HEK293 (cell line): ENCODE measurements at regions not wholly inside any gene's neighbourhood (a gene's known extent, or its start where the extent isn't known, plus 50 kb on each side); places are given as distances from the start of the nearest gene placed in this dataset.

Experiments used
- CTCF ChIA-PET: fragments of 350-600 bp; formaldehyde crosslinking; extraction: SDS; loops from one replicate; lab custom pipeline; 2021; ENCODE audit warnings: antibody characterized with exemption; lab: Yijun Ruan, JAX
- POLR2A ChIA-PET: fragments of 300-600 bp; formaldehyde crosslinking; extraction: SDS; loops from one replicate; lab custom pipeline; 2020; ENCODE audit warnings: antibody characterized with exemption, inconsistent platforms; lab: Yijun Ruan, JAX
- H3K27ac ChIP-seq: fragments of 200-500 bp; sonication (Bioruptor generic); 2 replicates; pipeline ENCODE4 v1.5.1; 2014; ENCODE audit warnings: low read depth, low read length, control low read depth, inconsistent platforms; ENCODE audit errors: extremely low read depth
- H3K36me3 ChIP-seq, 2 experiments: fragments of 200-500 bp in 1 of 2; sonication (Bioruptor generic) in 1 of 2; 1 replicate in 1 of 2; 2 replicates in 1 of 2; pipeline ENCODE4 v1.5.1; 2014 to 2017; ENCODE audit warnings: inconsistent platforms in 2 of 2, low read length in 2 of 2; ENCODE audit not compliant: control insufficient read depth in 2 of 2, insufficient read depth in 1 of 2
- H3K4me1 ChIP-seq: fragments of 200-500 bp; sonication (Bioruptor generic); 2 replicates; pipeline ENCODE4 v1.5.1; 2014; ENCODE audit warnings: mild to moderate bottlenecking, low read length, inconsistent platforms; ENCODE audit not compliant: control insufficient read depth, insufficient read depth
- H3K4me3 ChIP-seq: 2 replicates; pipeline ENCODE4 v1.5.1; 2011; ENCODE audit warnings: low read depth, mild to moderate bottlenecking, control low read depth, low read length, moderate library complexity
- H3K9me3 ChIP-seq: fragments of 200-500 bp; sonication (Bioruptor generic); 2 replicates; pipeline ENCODE4 v1.5.1; 2014; ENCODE audit warnings: low read depth, low read length, inconsistent platforms; ENCODE audit not compliant: control insufficient read depth, insufficient read depth
- BCL6B ChIP-seq: fragments of 450-650 bp; formaldehyde crosslinking; IDR thresholded peaks from 2 replicates; pipeline ENCODE4 v1.5.1; 2017; ENCODE audit warnings: missing biosample characterization, missing genetic modification characterization
- GLIS1 ChIP-seq: fragments of 450-650 bp; formaldehyde crosslinking; IDR thresholded peaks from 2 replicates; pipeline ENCODE4 v1.5.1; 2016; ENCODE audit warnings: missing biosample characterization, missing genetic modification characterization
- HOXC10 ChIP-seq: sonication (generic); formaldehyde crosslinking; IDR thresholded peaks from 2 replicates; pipeline ENCODE4 v1.8.1; 2023; ENCODE audit warnings: mild to moderate bottlenecking, missing genetic modification reagents
- IKZF3 ChIP-seq: fragments of 450-650 bp; IDR thresholded peaks from 2 replicates; pipeline ENCODE4 v1.5.0; 2018; ENCODE audit warnings: missing biosample characterization, mild to moderate bottlenecking, missing genetic modification characterization, moderate library complexity
- ZBTB1 ChIP-seq: fragments of 450-650 bp; formaldehyde crosslinking; IDR thresholded peaks from 2 replicates; pipeline ENCODE4 v1.5.1; 2016; ENCODE audit warnings: missing biosample characterization, missing genetic modification characterization
- ZFHX2 ChIP-seq: fragments of 450-650 bp; formaldehyde crosslinking; conservative IDR thresholded peaks from 2 replicates; pipeline ENCODE4 v1.5.1; 2016; ENCODE audit warnings: missing biosample characterization, missing genetic modification characterization
- ZNF155 ChIP-seq: fragments of 450-650 bp; formaldehyde crosslinking; IDR thresholded peaks from 2 replicates; pipeline ENCODE4 v1.5.1; 2016; ENCODE audit warnings: missing biosample characterization, missing genetic modification characterization
- ZNF202 ChIP-seq: fragments of 450-650 bp; formaldehyde crosslinking; IDR thresholded peaks from 2 replicates; pipeline ENCODE4 v1.5.1; 2016; ENCODE audit warnings: missing biosample characterization, missing genetic modification characterization, borderline replicate concordance
- ZNF211 ChIP-seq: fragments of 450-650 bp; formaldehyde crosslinking; IDR thresholded peaks from 2 replicates; pipeline ENCODE4 v1.5.1; 2016; ENCODE audit warnings: low read depth, missing biosample characterization, missing genetic modification characterization
- ZNF214 ChIP-seq: fragments of 450-650 bp; formaldehyde crosslinking; IDR thresholded peaks from 2 replicates; pipeline ENCODE4 v1.5.1; 2017; ENCODE audit warnings: missing biosample characterization, mild to moderate bottlenecking, missing genetic modification characterization, borderline replicate concordance
- ZNF221 ChIP-seq: fragments of 450-650 bp; formaldehyde crosslinking; IDR thresholded peaks from 2 replicates; pipeline ENCODE4 v1.5.1; 2017; ENCODE audit warnings: missing biosample characterization, missing genetic modification characterization, borderline replicate concordance
- ZNF239 ChIP-seq: fragments of 450-650 bp; formaldehyde crosslinking; IDR thresholded peaks from 2 replicates; pipeline ENCODE4 v1.5.1; 2016; ENCODE audit warnings: missing biosample characterization, missing genetic modification characterization
- ZNF274 ChIP-seq, 2 experiments: fragments of 200-500 bp in 1 of 2; fragments of 450-650 bp in 1 of 2; sonication (Bioruptor generic) in 1 of 2; formaldehyde crosslinking in 1 of 2; IDR thresholded peaks; 2 replicates each; pipeline versions ENCODE4 v1.5.1 to v1.6.1; 2014 to 2016; ENCODE audit warnings: borderline replicate concordance in 1 of 2, inconsistent platforms in 1 of 2, low read length in 1 of 2, missing biosample characterization in 1 of 2, missing genetic modification characterization in 1 of 2
- ZNF280C ChIP-seq: fragments of 450-650 bp; formaldehyde crosslinking; IDR thresholded peaks from 2 replicates; pipeline ENCODE4 v1.5.1; 2016; ENCODE audit warnings: missing biosample characterization, missing genetic modification characterization
- ZNF292 ChIP-seq: fragments of 450-650 bp; formaldehyde crosslinking; IDR thresholded peaks from 2 replicates; pipeline ENCODE4 v1.5.1; 2016; ENCODE audit warnings: low read depth, missing biosample characterization, missing genetic modification characterization, borderline replicate concordance
- ZNF341 ChIP-seq: fragments of 450-650 bp; formaldehyde crosslinking; IDR thresholded peaks from 2 replicates; pipeline ENCODE4; 2016; ENCODE audit warnings: low read depth, missing biosample characterization, missing genetic modification characterization
- ZNF362 ChIP-seq: fragments of 450-650 bp; formaldehyde crosslinking; IDR thresholded peaks from 2 replicates; pipeline ENCODE4 v1.5.1; 2016; ENCODE audit warnings: missing biosample characterization, missing genetic modification characterization
- ZNF521 ChIP-seq: fragments of 450-650 bp; formaldehyde crosslinking; IDR thresholded peaks from 2 replicates; pipeline ENCODE4 v1.5.1; 2017; ENCODE audit warnings: missing biosample characterization, mild to moderate bottlenecking, missing genetic modification characterization
- ZNF610 ChIP-seq: fragments of 450-650 bp; formaldehyde crosslinking; IDR thresholded peaks from 2 replicates; pipeline ENCODE4 v1.5.1; 2016; ENCODE audit warnings: missing biosample characterization, missing genetic modification characterization, borderline replicate concordance
- ZNF837 ChIP-seq: fragments of 450-650 bp; formaldehyde crosslinking; IDR thresholded peaks from 2 replicates; pipeline ENCODE4 v1.5.1; 2016; ENCODE audit warnings: missing biosample characterization, missing genetic modification characterization
- ZSCAN30 ChIP-seq: fragments of 450-650 bp; IDR thresholded peaks from 2 replicates; pipeline ENCODE4 v1.5.1; 2018; ENCODE audit warnings: missing biosample characterization, mild to moderate bottlenecking, missing genetic modification characterization, moderate library complexity

GRCh38 chr2:167832868-167833287, 414.5 kb downstream of the STK39 start:
- Histone ChIP-seq H3K27ac (no peak overlapping the region), H3K36me3 (no peaks in the 10 kb centered on the region), H3K4me3 (no peak overlapping the region), H3K9me3 (no peaks in the 10 kb centered on the region), H3K4me1 (no peaks in the 10 kb centered on the region)
- no peak for TF ChIP-seq GLIS1 (tag by site-specific recombination)
- no peak for TF ChIP-seq ZNF341
- no peak for TF ChIP-seq ZNF280C
- TF ChIP-seq ZNF202 (tag by site-specific recombination), result no peak
- TF ChIP-seq ZNF521, result no peak
- POLR2A ChIA-PET, result no interaction called here
- CTCF ChIA-PET, result no interaction called here

- H3K4me3 ChIP-seq, result no peak overlapping the region
- TF ChIP-seq ZNF610 (no peak), ZNF362 (tag by site-specific recombination) (no peak), ZNF211 (tag by site-specific recombination) (no peak), ZNF155 (tag by site-specific recombination) (no peak), IKZF3 (tag by site-specific recombination) (no peak), ZSCAN30 (tag by site-specific recombination) (no peak), ZNF292 (tag by site-specific recombination) (no peak), ZFHX2 (tag by site-specific recombination) (no peak), ZNF274 (IDR thresholded peaks at IDR 0.05; ENCODE audit: low read length) (no peak), ZNF274 (tag by site-specific recombination; IDR thresholded peaks at IDR 0.05; ENCODE audit: borderline replicate concordance) (no peak), ZNF837 (tag by site-specific recombination) (no peak), HOXC10 (CRISPR knock-in tag) (no peak), ZNF221 (tag by site-specific recombination) (no peak), ZBTB1 (tag by site-specific recombination) (no peak), ZNF214 (tag by site-specific recombination) (no peak), BCL6B (tag by site-specific recombination) (no peak), ZNF239 (tag by site-specific recombination) (no peak)
- no peaks in the 10 kb centered on the region for H3K36me3 ChIP-seq
- no peaks in the 10 kb centered on the region for H3K4me1 ChIP-seq
- CTCF ChIA-PET, result interaction anchor here (0.6 kb wide), 1 partner anchor 15 kb away, joined by 3 read pairs; no protein-coding TSS in a partner anchor
- H3K9me3 ChIP-seq, result no peaks in the 10 kb centered on the region
- H3K27ac ChIP-seq, result no peak overlapping the region
- POLR2A ChIA-PET, result no interaction called here
These were observed 419.9 kb downstream of the STK39 start for GRCh38 chr2:167827352-167828097.
